IPS-NIHi7 (cell line): ENCODE measurements at regions not wholly inside any gene's neighbourhood (a gene's known extent, or its start where the extent isn't known, plus 50 kb on each side); places are given as distances from the start of the nearest gene placed in this dataset.

ENCODE experiments used
- DNase-seq: peaks from one replicate; pipeline ENCODE4 v3.0.0; 2012; ENCODE audit warnings: mixed read lengths; ENCODE audit errors: extremely low spot score

- DNase-seq, result no peak
These were observed 57.5 kb upstream of the OLFM1 start for GRCh38 chr9:135029871-135030565.

- no peak for DNase-seq
These were observed 56.8 kb upstream of the OLFM1 start for GRCh38 chr9:135030566-135031226.

GRCh38 chr9:135032041-135032835 lies 55.2 kb upstream of the OLFM1 start:
- no peak for DNase-seq

- no peak for DNase-seq
These were observed 54.5 kb upstream of the OLFM1 start for GRCh38 chr9:135032868-135033460.

GRCh38 chr9:135033487-135033886 lies 54.0 kb upstream of the OLFM1 start:
- no peak for DNase-seq

- no peak for DNase-seq
These were observed 53.4 kb upstream of the OLFM1 start for GRCh38 chr9:135034106-135034505.

GRCh38 chr9:135035781-135036760 lies 51.4 kb upstream of the OLFM1 start:
- no peak for DNase-seq

GRCh38 chr9:135036861-135037465 lies 50.5 kb upstream of the OLFM1 start:
- DNase-seq, result no peak

- DNase-seq, result no peak
These were observed 49.8 kb upstream of the OLFM1 start for GRCh38 chr9:135037521-135038250.
